ENCODE measurements at regions not wholly inside any gene's neighbourhood (a gene's known extent, or its start where the extent isn't known, plus 50 kb on each side); places are given as distances from the start of the nearest gene placed in this dataset.

GRCh38 chr3:124132813-124133212 lies 140.9 kb upstream of the ROPN1 start:
- no peak for DNase-seq (ENCODE audit: low read depth)
- no peak overlapping the region for H3K4me3 ChIP-seq (ENCODE audit: low read depth, low read length)
- TF ChIP-seq CTCF (conservative IDR thresholded peaks at IDR 0.05; ENCODE audit: low read depth, low read length), result no peak

DNA sequence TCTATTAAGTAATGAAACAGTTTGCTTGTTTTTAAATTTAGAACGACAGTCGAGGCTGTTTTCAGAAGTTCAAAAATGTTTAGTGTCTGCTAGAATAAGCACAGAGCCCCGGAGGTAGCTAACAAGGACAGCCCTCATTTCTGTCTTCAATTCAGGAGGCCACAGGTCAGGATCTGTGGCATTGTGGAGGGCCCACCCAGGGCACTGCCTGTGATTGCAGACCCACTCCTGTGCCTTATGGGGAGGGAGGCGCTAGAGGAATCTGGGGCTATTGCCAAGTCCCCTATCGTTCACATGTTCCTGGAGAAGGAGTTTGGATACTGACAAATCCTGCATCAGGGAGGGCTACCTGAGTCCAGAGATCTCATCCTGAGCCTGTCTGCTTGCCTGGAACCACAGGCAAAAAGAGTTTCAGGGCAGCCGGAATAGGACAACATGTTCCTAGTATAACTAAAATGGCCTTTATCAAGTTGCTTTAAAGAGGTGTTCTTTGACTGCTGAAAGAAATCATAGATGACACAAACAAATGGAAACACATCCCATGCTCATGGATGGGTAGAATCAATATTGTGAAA lies 141.5 kb upstream of the ROPN1 start:
- no peak for TF ChIP-seq CTCF (conservative IDR thresholded peaks at IDR 0.05; ENCODE audit: low read depth, low read length)
- DNase-seq (ENCODE audit: low read depth), result no peak
- H3K4me3 ChIP-seq (ENCODE audit: low read depth, low read length), result no peak overlapping the region

- TF ChIP-seq CTCF (conservative IDR thresholded peaks at IDR 0.05; ENCODE audit: low read depth, low read length), result no peak
- H3K4me3 ChIP-seq (ENCODE audit: low read depth, low read length), result no peak overlapping the region
- DNase-seq (ENCODE audit: low read depth), result no peak
Observed at GRCh38 chr3:124137216-124137615, 145.3 kb upstream of the ROPN1 start.

- DNase-seq (ENCODE audit: low read depth), result no peak
- H3K4me3 ChIP-seq (ENCODE audit: low read depth, low read length), result no peak overlapping the region
- no peak for TF ChIP-seq CTCF (conservative IDR thresholded peaks at IDR 0.05; ENCODE audit: low read depth, low read length)
Observed at GRCh38 chr3:124138148-124138547, 146.2 kb upstream of the ROPN1 start.

DNA sequence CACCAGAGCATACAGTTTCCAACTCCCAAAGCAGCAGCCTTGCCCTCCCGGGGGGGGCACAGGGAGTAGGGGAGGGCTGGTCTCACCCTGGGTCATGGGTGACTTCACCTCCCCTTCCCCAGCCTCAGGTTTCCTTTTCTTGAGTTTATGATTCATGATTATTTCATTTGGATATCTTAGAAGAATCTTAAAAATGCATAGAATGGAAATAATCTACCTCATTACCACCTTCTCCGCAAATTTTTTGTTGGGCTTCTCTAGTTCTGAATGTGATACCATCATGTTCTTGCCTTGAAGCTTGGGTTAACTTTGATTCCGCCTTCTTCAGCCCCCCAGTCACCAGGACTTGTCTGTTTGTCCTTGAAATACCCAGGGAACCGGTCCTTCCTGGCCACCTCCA lies 148.8 kb upstream of the ROPN1 start:
- no peak for DNase-seq (ENCODE audit: low read depth)
- H3K4me3 ChIP-seq (ENCODE audit: low read depth, low read length), result no peak overlapping the region
- no peak for TF ChIP-seq CTCF (conservative IDR thresholded peaks at IDR 0.05; ENCODE audit: low read depth, low read length)

DNA sequence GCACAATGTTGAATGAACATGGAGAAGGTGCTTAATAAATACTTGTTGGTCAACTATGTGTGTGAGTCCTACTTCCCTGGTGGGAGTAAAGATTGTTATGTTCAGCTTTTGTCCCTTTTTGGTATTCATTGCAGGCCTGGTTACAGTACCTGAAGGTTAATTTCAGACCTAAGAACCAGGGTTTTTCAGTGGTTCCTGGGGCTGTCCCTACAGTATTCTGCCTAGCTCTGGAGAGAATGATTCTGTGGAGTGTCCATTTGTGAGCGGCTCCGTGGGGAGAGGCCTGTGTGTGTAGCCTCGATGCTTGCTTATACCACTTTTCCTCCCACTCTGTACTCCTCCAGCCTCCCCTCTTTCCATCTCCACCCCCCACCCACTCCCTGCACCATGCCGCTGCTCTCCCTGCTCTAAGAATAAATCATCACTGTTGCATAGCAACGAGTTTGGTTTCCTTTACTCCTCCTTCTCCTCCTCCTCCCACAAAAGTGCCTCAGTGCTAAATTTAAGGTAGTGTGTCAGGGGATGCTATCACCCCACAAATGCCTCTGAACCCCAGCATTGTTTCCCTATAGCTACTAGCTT lies 150.6 kb upstream of the ROPN1 start:
- no peak overlapping the region for H3K4me3 ChIP-seq (ENCODE audit: low read depth, low read length)
- DNase-seq (ENCODE audit: low read depth), result no peak
- TF ChIP-seq CTCF (conservative IDR thresholded peaks at IDR 0.05; ENCODE audit: low read depth, low read length), result no peak

DNA sequence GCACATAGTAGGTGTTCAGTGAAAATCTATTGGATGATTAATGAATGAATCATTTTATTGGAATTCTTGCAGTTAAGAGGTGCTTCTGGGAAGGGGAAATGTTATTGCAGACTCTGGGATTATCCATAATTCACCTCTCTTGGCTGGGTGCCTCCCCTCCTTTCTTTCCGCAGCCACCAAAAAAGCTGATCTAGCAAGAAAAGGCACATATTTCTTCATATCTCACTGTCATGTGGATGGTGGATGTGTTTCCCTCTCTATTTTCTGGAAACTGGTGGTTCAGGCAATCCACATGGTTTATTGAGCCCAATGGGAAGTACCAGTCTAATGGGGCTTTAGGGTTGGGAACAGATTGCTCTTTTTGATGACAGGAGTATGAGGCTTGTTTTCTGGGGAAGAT lies 151.1 kb upstream of the ROPN1 start:
- DNase-seq (ENCODE audit: low read depth), result no peak
- no peak for TF ChIP-seq CTCF (conservative IDR thresholded peaks at IDR 0.05; ENCODE audit: low read depth, low read length)
- no peak overlapping the region for H3K4me3 ChIP-seq (ENCODE audit: low read depth, low read length)

All from epithelial cell of proximal tubule (primary cell).